ENCODE measurements at regions not wholly inside any gene's neighbourhood (a gene's known extent, or its start where the extent isn't known, plus 50 kb on each side); places are given as distances from the start of the nearest gene placed in this dataset.

DNA sequence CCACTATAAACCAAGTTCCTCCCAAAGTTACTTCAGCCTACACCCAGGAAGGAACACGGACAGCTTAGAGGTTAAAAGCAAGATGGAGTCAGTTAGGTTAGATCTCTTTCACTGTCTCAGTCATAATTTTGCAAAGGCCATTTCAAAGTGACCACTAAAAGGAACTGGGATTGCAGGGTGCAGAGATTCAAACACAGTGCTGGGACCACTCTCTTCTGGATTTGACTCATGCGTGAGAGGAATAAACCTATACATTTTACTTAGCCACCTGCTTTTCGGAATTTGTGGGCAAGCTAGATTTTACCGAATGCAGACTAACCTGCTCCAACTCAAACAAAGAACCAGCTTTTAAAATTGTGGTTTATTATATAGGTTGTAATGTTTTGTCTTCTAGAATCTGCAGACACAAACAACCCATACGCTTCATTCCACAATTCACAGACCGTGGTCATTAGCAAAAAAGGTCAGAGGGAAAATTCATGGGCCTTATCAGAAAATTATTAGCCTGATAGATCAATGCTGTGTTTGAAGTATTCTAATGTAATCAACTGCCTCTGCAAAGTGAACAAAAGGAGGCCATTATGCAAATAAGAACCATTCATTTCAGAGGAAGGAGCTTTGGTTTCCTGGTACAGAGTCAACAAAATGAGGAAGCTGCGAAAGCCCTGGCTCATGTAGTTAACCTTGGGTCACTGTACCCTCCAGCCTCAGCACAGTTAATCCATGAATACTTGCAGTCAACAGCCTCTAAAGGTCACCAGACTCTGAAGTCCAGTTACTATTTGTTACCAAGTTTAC lies 342.7 kb upstream of the KLF6 start:
- no peak overlapping the region for H3K4me3 Mint-ChIP-seq (ENCODE audit: unreplicated experiment)
- intact Hi-C loops (cut with micrococcal nuclease): loop anchor here (5.0 kb wide), 1 partner anchor 405 kb away; no protein-coding TSS in a partner anchor
- TF ChIP-seq, protein P1, sequence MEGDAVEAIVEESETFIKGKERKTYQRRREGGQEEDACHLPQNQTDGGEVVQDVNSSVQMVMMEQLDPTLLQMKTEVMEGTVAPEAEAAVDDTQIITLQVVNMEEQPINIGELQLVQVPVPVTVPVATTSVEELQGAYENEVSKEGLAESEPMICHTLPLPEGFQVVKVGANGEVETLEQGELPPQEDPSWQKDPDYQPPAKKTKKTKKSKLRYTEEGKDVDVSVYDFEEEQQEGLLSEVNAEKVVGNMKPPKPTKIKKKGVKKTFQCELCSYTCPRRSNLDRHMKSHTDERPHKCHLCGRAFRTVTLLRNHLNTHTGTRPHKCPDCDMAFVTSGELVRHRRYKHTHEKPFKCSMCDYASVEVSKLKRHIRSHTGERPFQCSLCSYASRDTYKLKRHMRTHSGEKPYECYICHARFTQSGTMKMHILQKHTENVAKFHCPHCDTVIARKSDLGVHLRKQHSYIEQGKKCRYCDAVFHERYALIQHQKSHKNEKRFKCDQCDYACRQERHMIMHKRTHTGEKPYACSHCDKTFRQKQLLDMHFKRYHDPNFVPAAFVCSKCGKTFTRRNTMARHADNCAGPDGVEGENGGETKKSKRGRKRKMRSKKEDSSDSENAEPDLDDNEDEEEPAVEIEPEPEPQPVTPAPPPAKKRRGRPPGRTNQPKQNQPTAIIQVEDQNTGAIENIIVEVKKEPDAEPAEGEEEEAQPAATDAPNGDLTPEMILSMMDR (IDR thresholded peaks at IDR 0.05; ENCODE audit: unreplicated experiment): no peak
- ChIA-PET CTCF (interaction anchor here (0.6 to 1.0 kb wide), 3 partner anchors 19 to 1068 kb away, joined by 3 to 6 read pairs (median 3); no protein-coding TSS in a partner anchor), POLR2A (interaction anchor here (0.8 to 1.2 kb wide), 2 partner anchors 14 to 51 kb away, joined by 3 read pairs; no protein-coding TSS in a partner anchor)
- H3K27ac Mint-ChIP-seq (ENCODE audit: low read depth, unreplicated experiment): no peak overlapping the region
- no peaks in the 10 kb centered on the region for H3K9me3 Mint-ChIP-seq (ENCODE audit: unreplicated experiment)
- H3K4me1 Mint-ChIP-seq (ENCODE audit: insufficient read depth, unreplicated experiment): no peaks in the 10 kb centered on the region
- peaks cover 7% of the 10 kb centered on the region for H3K36me3 Mint-ChIP-seq (ENCODE audit: insufficient read depth, unreplicated experiment)
- no TSS peak for BruUV-seq (replicated peaks)
- no peak for DNase-seq (ENCODE audit: unreplicated experiment)
- H3K27me3 Mint-ChIP-seq (ENCODE audit: insufficient read depth, unreplicated experiment): no peaks in the 10 kb centered on the region

DNA sequence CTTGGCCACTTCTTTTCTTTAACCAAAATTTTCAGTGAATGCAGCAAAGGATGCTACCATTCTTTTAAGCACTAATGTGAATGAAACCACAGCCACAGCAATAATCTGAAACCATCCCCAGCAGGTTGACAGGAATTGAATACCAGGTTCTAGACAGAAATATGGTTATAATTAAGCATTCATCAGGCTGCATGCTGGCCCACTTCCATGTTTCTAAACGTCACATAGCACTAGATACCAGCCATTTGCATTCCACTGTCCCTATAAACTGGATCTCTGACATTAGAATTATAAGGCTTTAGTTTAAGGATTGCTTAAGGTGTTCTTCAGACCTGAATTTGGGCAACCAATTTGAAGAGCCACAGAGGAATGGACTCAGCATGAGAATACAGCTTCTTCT lies 340.8 kb upstream of the KLF6 start:
- ChIA-PET CTCF (interaction anchor here (0.7 kb wide), 1 partner anchor 104 kb away, joined by 3 read pairs; no protein-coding TSS in a partner anchor), POLR2A (no interaction called here)
- H3K27ac Mint-ChIP-seq (ENCODE audit: low read depth, unreplicated experiment): no peak overlapping the region
- H3K4me1 Mint-ChIP-seq (ENCODE audit: insufficient read depth, unreplicated experiment): no peaks in the 10 kb centered on the region
- H3K27me3 Mint-ChIP-seq (ENCODE audit: insufficient read depth, unreplicated experiment): no peaks in the 10 kb centered on the region
- H3K36me3 Mint-ChIP-seq (ENCODE audit: insufficient read depth, unreplicated experiment): peaks cover 7% of the 10 kb centered on the region
- DNase-seq (ENCODE audit: unreplicated experiment): no peak
- no peak overlapping the region for H3K4me3 Mint-ChIP-seq (ENCODE audit: unreplicated experiment)
- intact Hi-C loops (cut with micrococcal nuclease): loop anchor here (5.0 kb wide), 1 partner anchor 407 kb away; no protein-coding TSS in a partner anchor
- TF ChIP-seq, protein P1 (IDR thresholded peaks at IDR 0.05; ENCODE audit: unreplicated experiment): no peak
- no peaks in the 10 kb centered on the region for H3K9me3 Mint-ChIP-seq (ENCODE audit: unreplicated experiment)
- BruUV-seq (replicated peaks): no TSS peak

DNA sequence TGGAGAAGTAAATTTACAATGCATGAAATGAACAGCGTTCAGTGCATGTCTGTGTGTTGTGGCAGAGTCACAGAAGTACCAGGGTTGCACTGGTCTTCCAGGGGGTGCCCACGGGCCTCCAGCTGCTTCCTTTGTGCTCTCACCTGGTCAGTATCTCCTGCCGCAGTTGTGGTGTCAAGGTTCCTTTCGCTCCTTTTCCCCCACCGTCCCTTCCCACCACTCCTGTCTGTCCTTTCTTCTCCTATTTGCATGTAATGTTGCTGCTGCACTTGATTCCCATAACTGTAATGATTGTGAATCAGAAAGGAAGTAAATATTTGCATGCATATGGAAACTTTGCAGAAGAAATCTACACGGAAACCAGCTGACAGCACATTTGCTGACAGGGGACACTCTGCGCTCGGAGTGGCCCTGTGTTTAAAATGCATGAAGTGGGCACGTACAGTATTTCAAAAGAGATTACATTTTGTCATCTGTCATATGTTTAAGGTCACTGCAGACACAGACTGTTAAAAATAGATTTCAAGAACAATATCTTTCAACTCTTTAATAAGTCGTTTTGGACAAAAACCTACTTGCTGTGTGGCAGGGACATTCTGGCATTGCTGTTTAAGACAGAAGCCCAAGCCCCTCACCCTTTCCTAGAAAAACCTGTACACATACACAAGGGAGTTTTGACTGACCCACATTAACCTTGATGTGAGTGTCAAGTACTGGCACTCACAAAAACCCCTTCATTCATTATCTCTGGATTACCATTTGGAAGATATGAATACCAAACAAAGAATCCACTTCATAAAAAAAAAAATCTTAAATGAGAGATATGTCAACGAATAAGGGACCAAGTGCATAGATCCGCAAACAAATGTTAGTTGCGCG lies 336.7 kb upstream of the KLF6 start:
- Mint-ChIP-seq H3K27me3 (ENCODE audit: insufficient read depth, unreplicated experiment) (peaks cover 8% of the 10 kb centered on the region), H3K9me3 (ENCODE audit: unreplicated experiment) (no peaks in the 10 kb centered on the region), H3K4me1 (ENCODE audit: insufficient read depth, unreplicated experiment) (no peaks in the 10 kb centered on the region), H3K4me3 (ENCODE audit: unreplicated experiment) (no peak overlapping the region), H3K27ac (ENCODE audit: low read depth, unreplicated experiment) (no peak overlapping the region), H3K36me3 (ENCODE audit: insufficient read depth, unreplicated experiment) (peaks cover 7% of the 10 kb centered on the region)
- CTCF ChIA-PET: no interaction called here
- TF ChIP-seq, protein P1 (IDR thresholded peaks at IDR 0.05; ENCODE audit: unreplicated experiment): no peak
- no peak for DNase-seq (ENCODE audit: unreplicated experiment)
- intact Hi-C loops (cut with micrococcal nuclease): no loop called here
- POLR2A ChIA-PET: interaction anchor here (1.0 kb wide), 1 partner anchor 14 kb away, joined by 3 read pairs; no protein-coding TSS in a partner anchor
- no TSS peak for BruUV-seq (replicated peaks)
